ENCODE measurements at regions not wholly inside any gene's neighbourhood (a gene's known extent, or its start where the extent isn't known, plus 50 kb on each side); places are given as distances from the start of the nearest gene placed in this dataset.

- ChIA-PET POLR2A (no interaction called here), CTCF (no interaction called here)
- Histone ChIP-seq H3K27me3 (ENCODE audit: control insufficient read depth, insufficient read depth, low read length) (no peaks in the 10 kb centered on the region), H3K27ac (ENCODE audit: low read length) (no peak overlapping the region), H3K4me3 (ENCODE audit: low read depth in 2 of 2, low read length in 2 of 2) (no peak overlapping the region), H3K9me3 (ENCODE audit: control insufficient read depth, insufficient read depth, low read depth, low read length) (no peaks in the 10 kb centered on the region), H3K4me1 (ENCODE audit: control insufficient read depth, insufficient read depth, low read length) (no peaks in the 10 kb centered on the region), H3K36me3 (ENCODE audit: control insufficient read depth, insufficient read depth, low read length) (no peaks in the 10 kb centered on the region; the same call in 1 of the 2 replicates)
- no TSS peak for BruUV-seq (replicated peaks)
- DNase-seq (ENCODE audit: low read depth, low spot score) = no peak
- TF ChIP-seq CTCF (IDR thresholded peaks at IDR 0.05) (no peak), POLR2AphosphoS5 (IDR thresholded peaks at IDR 0.05; ENCODE audit: low read depth, low read length) (no peak), TCF7L2 (IDR thresholded peaks at IDR 0.05; ENCODE audit: low read depth, low read length) (no peak), REST (IDR thresholded peaks at IDR 0.05; ENCODE audit: insufficient read depth in 1 of 2, low read depth in 2 of 2, low read length in 1 of 2) (no peak), SIN3A (IDR thresholded peaks at IDR 0.05; ENCODE audit: borderline replicate concordance, insufficient read depth, low read depth, low read length) (no peak)
- no peak for ATAC-seq
- intact Hi-C loops (cut with micrococcal nuclease; ENCODE audit: unreplicated experiment) = no loop called here
- in situ Hi-C loops (cut with HindIII; ENCODE audit: low pct_unique_long_range_greater_than_20kb, low sequenced_read_pairs) = no loop called here
Measured at GRCh38 chr2:6635296-6635695, 230.4 kb downstream of the CMPK2 start.

GRCh38 chr2:6637330-6637729 is 228.4 kb downstream of the CMPK2 start:
- no peaks in the 10 kb centered on the region for H3K27me3 ChIP-seq (ENCODE audit: control insufficient read depth, insufficient read depth, low read length)
- H3K36me3 ChIP-seq (ENCODE audit: control insufficient read depth, insufficient read depth, low read length) = no peaks in the 10 kb centered on the region; the same call in 1 of the 2 replicates
- no peak overlapping the region for H3K4me3 ChIP-seq (ENCODE audit: low read depth in 2 of 2, low read length in 2 of 2)
- in situ Hi-C loops (cut with HindIII; ENCODE audit: low pct_unique_long_range_greater_than_20kb, low sequenced_read_pairs) (no loop called here), intact Hi-C loops (cut with micrococcal nuclease; ENCODE audit: unreplicated experiment) (no loop called here)
- no TSS peak for BruUV-seq (replicated peaks)
- POLR2A ChIA-PET = no interaction called here
- ATAC-seq (no peak), DNase-seq (ENCODE audit: low read depth, low spot score) (no peak)
- TF ChIP-seq REST (IDR thresholded peaks at IDR 0.05; ENCODE audit: insufficient read depth in 1 of 2, low read depth in 2 of 2, low read length in 1 of 2) (no peak), TCF7L2 (IDR thresholded peaks at IDR 0.05; ENCODE audit: low read depth, low read length) (no peak), SIN3A (IDR thresholded peaks at IDR 0.05; ENCODE audit: borderline replicate concordance, insufficient read depth, low read depth, low read length) (no peak), CTCF (IDR thresholded peaks at IDR 0.05) (no peak), POLR2AphosphoS5 (IDR thresholded peaks at IDR 0.05; ENCODE audit: low read depth, low read length) (no peak)
- CTCF ChIA-PET = interaction anchor here (0.7 kb wide), 1 partner anchor 135 kb away, joined by 3 read pairs; no protein-coding TSS in a partner anchor
- no peak overlapping the region for H3K27ac ChIP-seq (ENCODE audit: low read length)
- no peaks in the 10 kb centered on the region for H3K9me3 ChIP-seq (ENCODE audit: control insufficient read depth, insufficient read depth, low read depth, low read length)
- H3K4me1 ChIP-seq (ENCODE audit: control insufficient read depth, insufficient read depth, low read length) = no peaks in the 10 kb centered on the region
